ELR (cell line): ENCODE measurements at regions not wholly inside any gene's neighbourhood (a gene's known extent, or its start where the extent isn't known, plus 50 kb on each side); places are given as distances from the start of the nearest gene placed in this dataset.
"Not testable (repeated sequence)": the region's sequence is repeated elsewhere in the genome, so short reads cannot be mapped to it uniquely, and the experiment has no call there.

ENCODE experiments used
- DNase-seq: peaks from one replicate; pipeline ENCODE4 v3.0.0-alpha.2; 2015; ENCODE audit warnings: low read depth

- no peak for DNase-seq
These were observed 488.3 kb downstream of the MN1 start for GRCh38 chr22:27312966-27313855.

- DNase-seq, result no peak
These were observed 487.2 kb downstream of the MN1 start for GRCh38 chr22:27314276-27314807.

GRCh38 chr22:27315833-27316232 is 485.7 kb downstream of the MN1 start:
- DNase-seq, result no peak

GRCh38 chr22:27317096-27317495 is 484.5 kb downstream of the MN1 start:
- peak; percentile 21 for DNase-seq

- DNase-seq, result no peak
These were observed 483.6 kb downstream of the MN1 start for GRCh38 chr22:27317971-27318428.

GRCh38 chr22:27318516-27318915 is 483.0 kb downstream of the MN1 start:
- no peak for DNase-seq

GRCh38 chr22:27323661-27324060 is 477.9 kb downstream of the MN1 start:
- no peak for DNase-seq

GRCh38 chr22:27324908-27325307 is 476.6 kb downstream of the MN1 start:
- not testable (repeated sequence) for DNase-seq

- no peak for DNase-seq
These were observed 474.1 kb downstream of the MN1 start for GRCh38 chr22:27327497-27327896.

GRCh38 chr22:27327981-27328721 is 473.4 kb downstream of the MN1 start:
- DNase-seq, result no peak

GRCh38 chr22:27329131-27329850 is 472.3 kb downstream of the MN1 start:
- DNase-seq, result no peak

GRCh38 chr22:27329966-27330645 is 471.4 kb downstream of the MN1 start:
- DNase-seq, result no peak

GRCh38 chr22:27331526-27332281 is 469.9 kb downstream of the MN1 start:
- DNase-seq, result peak; percentile 15

GRCh38 chr22:27335102-27335660 is 466.4 kb downstream of the MN1 start:
- no peak for DNase-seq

GRCh38 chr22:27336151-27337090 is 465.1 kb downstream of the MN1 start:
- no peak for DNase-seq

- DNase-seq, result no peak
These were observed 463.9 kb downstream of the MN1 start for GRCh38 chr22:27337676-27338075.

GRCh38 chr22:27340047-27340446 is 461.5 kb downstream of the MN1 start:
- no peak for DNase-seq

GRCh38 chr22:27344546-27344945 is 457.0 kb downstream of the MN1 start:
- no peak for DNase-seq

- no peak for DNase-seq
These were observed 455.9 kb downstream of the MN1 start for GRCh38 chr22:27345691-27346090.
